ENCODE measurements at regions not wholly inside any gene's neighbourhood (a gene's known extent, or its start where the extent isn't known, plus 50 kb on each side); places are given as distances from the start of the nearest gene placed in this dataset.
A peak's percentile ranks its signal among the peaks of the same experiment; 100 is the strongest.

DNA sequence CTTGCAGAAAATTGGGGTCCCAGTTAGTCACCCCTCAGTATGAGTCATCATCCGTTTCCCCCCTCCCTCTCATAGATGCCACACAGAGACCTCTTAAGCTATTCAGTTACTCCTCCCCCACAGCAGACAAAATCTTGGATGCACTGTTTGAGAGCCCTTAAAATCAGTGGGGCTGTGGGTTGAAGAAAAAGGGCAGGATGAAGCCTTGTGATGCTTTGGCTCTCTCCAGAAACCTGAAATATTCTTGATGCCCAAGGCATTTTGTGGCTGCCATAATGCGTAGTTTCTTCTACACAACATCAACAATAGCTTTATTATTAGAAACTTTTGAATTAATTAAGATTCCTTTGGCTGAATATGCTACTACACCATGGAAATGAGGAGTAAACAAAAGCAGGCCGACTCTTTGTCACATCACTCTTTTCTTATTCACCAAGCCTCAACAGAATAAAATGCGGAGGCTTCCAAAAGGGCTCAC lies 133.8 kb downstream of the MRPS30 start:
- no peak for TF ChIP-seq CTCF (IDR thresholded peaks at IDR 0.05; ENCODE audit: insufficient read depth, low read length, poor library complexity, severe bottlenecking)
- Histone ChIP-seq H3K4me3 (replicated peaks; ENCODE audit: low read depth, low read length) (no peak overlapping the region), H3K27me3 (replicated peaks; ENCODE audit: control insufficient read depth, insufficient read depth, low read length) (no peaks in the 10 kb centered on the region), H3K36me3 (ENCODE audit: control insufficient read depth, insufficient read depth, low read length) (no peaks in the 10 kb centered on the region)
- DNase-seq (ENCODE audit: extremely low read depth, insufficient read length) = no peak

DNA sequence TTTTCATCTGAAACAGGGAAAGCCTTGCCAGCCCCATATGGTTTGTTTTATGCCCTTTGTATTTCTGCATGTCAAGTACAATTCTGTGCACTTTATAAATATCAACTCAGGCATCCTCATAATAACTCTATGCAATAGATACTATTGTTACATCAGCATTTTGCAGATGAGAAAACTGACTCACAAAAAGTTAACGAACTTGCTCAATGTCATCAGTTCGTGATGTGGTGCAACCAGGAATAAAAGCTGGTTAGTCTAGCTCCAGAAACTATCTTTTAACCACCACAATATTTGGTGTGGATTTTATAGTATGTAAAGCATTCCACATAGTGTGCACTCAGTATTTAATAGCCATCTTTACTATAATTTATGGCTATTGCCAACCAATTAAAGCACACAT lies 134.9 kb downstream of the MRPS30 start:
- DNase-seq (ENCODE audit: extremely low read depth, insufficient read length) = no peak
- TF ChIP-seq CTCF (IDR thresholded peaks at IDR 0.05; ENCODE audit: insufficient read depth, low read length, poor library complexity, severe bottlenecking) = no peak
- H3K36me3 ChIP-seq (ENCODE audit: control insufficient read depth, insufficient read depth, low read length) = no peaks in the 10 kb centered on the region
- no peaks in the 10 kb centered on the region for H3K27me3 ChIP-seq (replicated peaks; ENCODE audit: control insufficient read depth, insufficient read depth, low read length)
- H3K4me3 ChIP-seq (replicated peaks; ENCODE audit: low read depth, low read length) = no peak overlapping the region

DNA sequence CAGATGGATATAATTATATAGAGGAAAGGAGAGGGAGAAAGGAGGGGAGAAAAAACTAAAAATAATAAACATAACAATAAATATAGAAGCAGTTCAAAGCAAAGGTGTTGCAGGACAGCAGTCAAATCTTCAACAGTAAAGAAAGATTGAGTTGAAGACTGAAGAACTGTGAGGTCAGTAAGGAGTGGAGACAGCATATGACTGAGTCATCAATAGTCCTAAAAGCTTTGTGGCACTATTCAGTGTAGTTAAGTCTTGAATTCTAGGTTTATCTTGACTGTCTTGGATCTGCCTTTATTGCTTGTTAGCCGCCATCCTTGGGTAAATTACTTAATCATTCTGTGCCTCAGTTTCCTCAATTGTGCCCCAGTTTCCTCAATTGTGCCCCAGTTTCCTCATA lies 137.0 kb downstream of the MRPS30 start:
- DNase-seq (ENCODE audit: extremely low read depth, insufficient read length) = no peak
- Histone ChIP-seq H3K4me3 (replicated peaks; ENCODE audit: low read depth, low read length) (no peak overlapping the region), H3K27me3 (replicated peaks; ENCODE audit: control insufficient read depth, insufficient read depth, low read length) (no peaks in the 10 kb centered on the region), H3K36me3 (ENCODE audit: control insufficient read depth, insufficient read depth, low read length) (no peaks in the 10 kb centered on the region)
- TF ChIP-seq CTCF (IDR thresholded peaks at IDR 0.05; ENCODE audit: insufficient read depth, low read length, poor library complexity, severe bottlenecking) = no peak

- no peaks in the 10 kb centered on the region for H3K27me3 ChIP-seq (replicated peaks; ENCODE audit: control insufficient read depth, insufficient read depth, low read length)
- no peak overlapping the region for H3K4me3 ChIP-seq (replicated peaks; ENCODE audit: low read depth, low read length)
- DNase-seq (ENCODE audit: extremely low read depth, insufficient read length) = no peak
- TF ChIP-seq CTCF (IDR thresholded peaks at IDR 0.05; ENCODE audit: insufficient read depth, low read length, poor library complexity, severe bottlenecking) = no peak
- H3K36me3 ChIP-seq (ENCODE audit: control insufficient read depth, insufficient read depth, low read length) = no peaks in the 10 kb centered on the region
Measured at GRCh38 chr5:44949687-44950086, 140.9 kb downstream of the MRPS30 start.

GRCh38 chr5:44951371-44951770 lies 142.6 kb downstream of the MRPS30 start:
- Histone ChIP-seq H3K27me3 (replicated peaks; ENCODE audit: control insufficient read depth, insufficient read depth, low read length) (no peaks in the 10 kb centered on the region), H3K36me3 (ENCODE audit: control insufficient read depth, insufficient read depth, low read length) (no peaks in the 10 kb centered on the region), H3K4me3 (replicated peaks; ENCODE audit: low read depth, low read length) (no peak overlapping the region)
- DNase-seq (ENCODE audit: extremely low read depth, insufficient read length) = no peak
- TF ChIP-seq CTCF (IDR thresholded peaks at IDR 0.05; ENCODE audit: insufficient read depth, low read length, poor library complexity, severe bottlenecking) = no peak

GRCh38 chr5:44952376-44952775 lies 143.6 kb downstream of the MRPS30 start:
- Histone ChIP-seq H3K36me3 (ENCODE audit: control insufficient read depth, insufficient read depth, low read length) (no peaks in the 10 kb centered on the region), H3K27me3 (replicated peaks; ENCODE audit: control insufficient read depth, insufficient read depth, low read length) (no peaks in the 10 kb centered on the region), H3K4me3 (replicated peaks; ENCODE audit: low read depth, low read length) (no peak overlapping the region)
- DNase-seq (ENCODE audit: extremely low read depth, insufficient read length) = no peak
- TF ChIP-seq CTCF (IDR thresholded peaks at IDR 0.05; ENCODE audit: insufficient read depth, low read length, poor library complexity, severe bottlenecking) = peak; percentile 57
